Lower leg skin (tissue), 3 donors: ENCODE measurements at regions not wholly inside any gene's neighbourhood (a gene's known extent, or its start where the extent isn't known, plus 50 kb on each side); places are given as distances from the start of the nearest gene placed in this dataset.
"Not testable (repeated sequence)": the region's sequence is repeated elsewhere in the genome, so short reads cannot be mapped to it uniquely, and the experiment has no call there.

Experiments used
- POLR2A ChIP-seq, 2 donors: fragments of 450-650 bp; IDR thresholded peaks; one replicate each; pipeline ENCODE4 v1.6.1; 2016 to 2017; ENCODE audit warnings: antibody characterized with exemption in 2 of 2, mild to moderate bottlenecking in 1 of 2, moderate library complexity in 1 of 2
- TF ChIP-seq, protein P1 (sequence below), 3 donors: fragments of 450-650 bp; IDR thresholded peaks; one replicate each; pipeline ENCODE4 v1.5.1; 2016; ENCODE audit warnings: antibody characterized with exemption in 3 of 3, mild to moderate bottlenecking in 3 of 3, moderate library complexity in 2 of 3

DNA sequence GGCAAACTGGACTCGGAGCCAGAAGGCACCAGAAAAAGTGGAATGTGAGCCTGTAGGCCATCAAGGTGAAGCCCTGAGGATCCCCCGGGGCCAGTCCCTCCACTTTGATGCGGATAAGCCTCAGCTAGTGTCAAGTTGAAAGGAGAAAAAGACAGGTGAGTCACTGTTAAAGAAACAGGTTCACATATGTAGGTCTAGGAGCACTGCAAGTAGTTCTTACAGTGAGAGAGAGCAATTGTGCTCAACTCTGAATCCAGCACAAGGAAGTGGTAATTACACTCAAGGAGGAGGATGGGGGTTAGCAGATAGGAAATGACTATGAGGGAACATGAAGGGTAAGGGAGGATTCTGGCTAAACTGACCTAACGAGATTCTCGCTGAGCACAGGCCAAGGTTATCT lies 157.5 kb upstream of the PTPN20 start:
- TF ChIP-seq POLR2A (IDR thresholded peaks at IDR 0.05): not testable (repeated sequence)
- TF ChIP-seq, protein P1, sequence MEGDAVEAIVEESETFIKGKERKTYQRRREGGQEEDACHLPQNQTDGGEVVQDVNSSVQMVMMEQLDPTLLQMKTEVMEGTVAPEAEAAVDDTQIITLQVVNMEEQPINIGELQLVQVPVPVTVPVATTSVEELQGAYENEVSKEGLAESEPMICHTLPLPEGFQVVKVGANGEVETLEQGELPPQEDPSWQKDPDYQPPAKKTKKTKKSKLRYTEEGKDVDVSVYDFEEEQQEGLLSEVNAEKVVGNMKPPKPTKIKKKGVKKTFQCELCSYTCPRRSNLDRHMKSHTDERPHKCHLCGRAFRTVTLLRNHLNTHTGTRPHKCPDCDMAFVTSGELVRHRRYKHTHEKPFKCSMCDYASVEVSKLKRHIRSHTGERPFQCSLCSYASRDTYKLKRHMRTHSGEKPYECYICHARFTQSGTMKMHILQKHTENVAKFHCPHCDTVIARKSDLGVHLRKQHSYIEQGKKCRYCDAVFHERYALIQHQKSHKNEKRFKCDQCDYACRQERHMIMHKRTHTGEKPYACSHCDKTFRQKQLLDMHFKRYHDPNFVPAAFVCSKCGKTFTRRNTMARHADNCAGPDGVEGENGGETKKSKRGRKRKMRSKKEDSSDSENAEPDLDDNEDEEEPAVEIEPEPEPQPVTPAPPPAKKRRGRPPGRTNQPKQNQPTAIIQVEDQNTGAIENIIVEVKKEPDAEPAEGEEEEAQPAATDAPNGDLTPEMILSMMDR (IDR thresholded peaks at IDR 0.05): not testable (repeated sequence)
